ENCODE measurements at regions not wholly inside any gene's neighbourhood (a gene's known extent, or its start where the extent isn't known, plus 50 kb on each side); places are given as distances from the start of the nearest gene placed in this dataset.

DNA sequence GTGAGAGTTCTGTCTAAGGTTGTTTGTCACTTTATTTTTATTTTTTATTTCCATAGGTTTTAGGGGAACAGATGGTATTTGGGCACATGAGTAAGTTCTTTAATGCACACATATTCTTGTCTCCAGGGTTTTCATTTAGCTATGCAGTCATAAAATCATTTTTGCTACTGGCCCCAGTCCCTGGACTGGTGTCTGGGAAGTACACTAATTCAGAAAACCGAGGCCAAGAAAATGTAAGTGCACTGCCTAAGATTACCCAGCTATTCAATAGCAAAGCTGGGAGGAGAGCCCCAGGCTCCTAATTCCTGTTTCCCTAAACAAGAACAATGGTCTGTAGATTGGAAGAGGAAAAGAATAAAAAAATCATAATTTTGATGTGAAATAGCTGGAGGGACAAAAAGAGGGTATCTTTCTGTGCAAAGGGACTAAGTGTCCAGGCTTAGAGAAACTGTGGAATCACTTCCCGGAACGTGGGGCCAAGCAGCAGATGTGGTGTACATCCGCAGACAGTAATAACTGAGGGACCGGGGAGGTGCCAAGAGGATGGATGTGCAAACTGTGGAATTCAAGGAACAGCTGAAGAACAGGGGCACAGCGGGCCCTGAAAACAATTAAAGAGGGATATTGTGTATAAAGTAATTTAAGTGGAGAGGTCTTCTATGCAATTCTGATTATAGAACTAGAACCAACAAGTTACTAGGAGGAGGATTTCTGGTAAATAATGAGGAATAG is 236.3 kb downstream of the ACKR3 start:
- DNase-seq, result no peak

- DNase-seq, result no peak
Measured at GRCh38 chr2:236809716-236810115, 240.1 kb downstream of the ACKR3 start.

- no peak for DNase-seq
Measured at GRCh38 chr2:236811062-236811656, 241.5 kb downstream of the ACKR3 start.

DNA sequence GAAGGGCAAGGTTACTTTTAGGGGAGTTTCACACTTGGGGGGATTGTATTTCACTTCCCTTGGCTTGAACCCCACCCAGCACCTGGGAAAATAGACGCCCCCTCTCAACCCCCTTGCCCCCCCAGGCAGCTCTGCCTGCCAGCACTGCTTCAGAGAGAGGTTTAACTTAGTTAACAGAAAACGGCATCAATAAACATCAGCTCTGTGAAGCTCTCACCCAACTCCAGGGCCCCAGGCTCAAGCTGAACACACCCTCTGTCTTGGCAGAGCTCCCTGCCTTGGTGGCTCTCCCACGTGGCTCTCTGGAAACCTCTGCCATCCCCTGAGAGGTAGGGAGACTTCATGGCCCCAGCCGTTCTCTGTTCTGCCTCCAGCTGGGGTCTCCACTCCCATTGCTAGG is 244.1 kb downstream of the ACKR3 start:
- no peak for DNase-seq

- DNase-seq, result no peak
Measured at GRCh38 chr2:236814593-236814992, 245.0 kb downstream of the ACKR3 start.

DNA sequence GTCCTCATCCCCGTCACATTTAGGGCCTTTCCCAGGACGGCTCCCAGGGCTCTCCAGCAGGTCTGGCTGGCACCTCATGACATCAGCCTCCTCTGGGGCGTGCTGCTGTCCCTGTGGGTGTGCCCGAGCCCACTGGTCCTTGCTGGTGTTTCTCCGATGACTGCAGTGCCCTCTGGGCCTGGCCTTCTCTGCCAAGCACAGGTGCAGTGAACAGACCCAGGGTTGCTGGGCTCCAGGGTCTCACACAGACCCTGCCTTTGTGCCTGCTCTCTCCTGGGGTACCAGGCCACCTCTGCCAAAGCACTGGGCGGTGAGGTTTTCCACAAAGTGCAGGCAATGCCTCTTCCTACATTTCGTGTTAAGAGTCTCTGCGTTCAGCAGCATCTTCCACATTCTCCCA is 246.1 kb downstream of the ACKR3 start:
- DNase-seq, result no peak

DNA sequence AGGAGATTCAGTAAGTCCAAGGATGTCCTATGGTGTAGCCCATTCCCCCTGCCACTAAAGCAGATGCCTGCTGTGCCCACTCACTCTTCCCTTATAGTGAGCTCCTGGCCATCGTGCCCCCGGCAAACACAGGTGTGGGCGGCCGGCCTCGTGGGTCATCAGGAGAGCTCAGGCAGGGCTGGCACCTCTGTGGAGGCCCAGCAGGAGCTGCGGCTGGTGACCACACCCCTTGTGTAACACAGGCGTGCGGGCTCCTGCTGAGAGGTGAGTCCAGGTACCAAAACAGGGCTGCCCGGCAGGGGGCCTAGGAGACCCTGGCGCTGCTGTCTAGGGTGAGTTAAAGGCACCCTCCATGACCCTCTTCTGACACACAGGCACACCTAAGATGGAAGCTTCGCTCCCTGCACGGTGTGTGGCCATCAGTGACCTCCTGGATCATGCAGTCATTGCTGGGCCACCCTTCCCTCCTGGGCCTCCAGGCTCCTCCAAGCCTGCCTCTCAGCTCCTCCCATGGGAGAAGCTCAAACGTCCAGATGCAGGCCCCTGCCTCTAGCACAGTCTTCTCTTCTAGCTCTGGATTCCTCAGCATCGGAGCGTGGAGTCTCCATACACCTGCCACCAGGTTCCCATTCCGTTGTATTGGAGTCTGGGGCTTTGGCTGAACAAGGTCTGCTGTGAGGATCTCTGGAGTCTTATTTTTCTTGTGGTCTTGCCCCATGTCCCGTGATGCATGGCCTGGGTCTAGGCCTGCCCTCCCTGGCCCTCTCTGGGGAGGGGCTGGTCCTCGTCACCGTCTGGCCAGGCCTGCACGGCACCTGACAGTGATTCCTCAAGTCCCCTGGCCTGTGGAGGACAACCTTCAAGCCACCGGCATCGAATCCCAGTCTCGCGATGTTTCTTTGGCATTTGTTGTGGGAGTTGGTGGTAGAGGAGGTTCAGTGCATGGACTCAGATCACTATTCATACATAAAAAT is 246.9 kb downstream of the ACKR3 start:
- no peak for DNase-seq

GRCh38 chr2:236818281-236819045 is 248.8 kb downstream of the ACKR3 start:
- DNase-seq, result peak; percentile 48

GRCh38 chr2:236819275-236820002 is 249.8 kb downstream of the ACKR3 start:
- DNase-seq, result no peak

- DNase-seq, result no peak
Measured at GRCh38 chr2:236820763-236821344, 251.2 kb downstream of the ACKR3 start.

- no peak for DNase-seq
Measured at GRCh38 chr2:236823041-236823629, 253.5 kb downstream of the ACKR3 start.

DNA sequence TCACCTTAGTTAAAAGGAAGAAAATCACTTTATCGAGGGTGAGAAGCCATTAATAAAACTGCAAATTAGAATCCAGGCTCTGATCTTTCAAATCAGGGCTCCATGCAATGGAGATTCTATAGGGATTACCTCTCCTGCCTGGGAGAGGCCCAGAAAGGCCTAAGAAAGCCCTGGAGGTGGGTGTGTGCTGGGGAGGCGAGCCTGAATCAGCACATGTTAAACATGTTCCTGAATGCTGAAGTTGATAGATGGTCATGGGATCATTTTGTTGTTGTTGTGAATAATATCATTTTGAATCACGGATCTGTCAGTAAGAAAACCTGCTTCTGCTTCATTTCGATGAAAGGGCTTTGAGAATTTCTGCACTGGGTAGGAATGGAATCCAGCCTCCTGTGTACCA is 254.3 kb downstream of the ACKR3 start:
- no peak for DNase-seq

GRCh38 chr2:236824836-236825235 is 255.2 kb downstream of the ACKR3 start:
- peak; percentile 95 for DNase-seq

- DNase-seq, result no peak
Measured at GRCh38 chr2:236825989-236826510, 256.4 kb downstream of the ACKR3 start.

- DNase-seq, result peak; percentile 78
Measured at GRCh38 chr2:236826606-236827156, 257.1 kb downstream of the ACKR3 start.

DNA sequence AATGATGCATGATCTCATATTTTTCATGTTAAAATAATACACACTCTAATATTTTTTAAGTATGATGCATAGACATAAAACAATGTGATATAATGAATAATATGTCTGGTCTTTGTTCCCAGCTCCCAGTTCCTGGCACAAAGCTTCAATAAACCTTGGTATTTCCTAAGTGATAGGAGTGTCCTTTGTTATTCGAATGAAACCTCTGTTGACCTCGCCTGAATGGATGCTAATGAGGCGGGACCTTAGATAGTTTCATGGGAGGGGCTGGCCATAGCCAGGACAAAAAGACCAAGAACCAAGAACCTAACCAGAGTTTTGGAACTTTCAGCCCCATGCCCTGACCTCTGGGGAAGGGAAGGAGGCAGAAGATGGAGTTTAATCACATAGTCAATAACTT is 257.7 kb upstream of the COPS8 start:
- no peak for DNase-seq

GRCh38 chr2:236828820-236829219 is 256.9 kb upstream of the COPS8 start:
- DNase-seq, result no peak

GRCh38 chr2:236830926-236831325 is 254.8 kb upstream of the COPS8 start:
- DNase-seq, result no peak

- no peak for DNase-seq
Measured at GRCh38 chr2:236831698-236832097, 254.0 kb upstream of the COPS8 start.

DNA sequence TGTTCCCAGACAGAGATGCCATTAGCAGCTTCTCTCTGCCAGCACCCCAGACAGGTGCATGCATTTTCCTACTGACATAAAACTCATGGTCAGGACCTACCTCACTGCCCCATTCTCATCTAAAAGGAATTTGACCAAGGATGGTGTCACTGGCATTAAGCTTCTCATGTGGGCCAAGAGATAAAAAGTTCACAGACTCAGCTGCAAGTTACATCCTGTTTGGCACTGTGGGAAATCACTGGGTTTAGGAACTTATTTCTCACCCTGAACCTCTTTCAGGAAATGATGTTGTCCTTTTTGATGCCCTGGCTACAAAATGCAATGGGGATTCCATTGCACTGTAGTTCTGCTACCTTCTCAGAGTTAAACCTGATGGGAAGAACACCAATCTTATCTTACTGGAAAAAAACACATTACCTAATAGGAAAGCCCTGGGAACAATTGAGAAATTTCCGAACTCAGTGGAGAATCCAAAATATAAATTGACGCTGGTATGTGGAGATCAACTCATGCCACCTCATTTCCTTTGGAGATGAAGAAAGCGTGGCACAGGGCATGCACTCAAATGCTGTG is 252.1 kb upstream of the COPS8 start:
- no peak for DNase-seq
